ENCODE measurements at regions not wholly inside any gene's neighbourhood (a gene's known extent, or its start where the extent isn't known, plus 50 kb on each side); places are given as distances from the start of the nearest gene placed in this dataset.

- Histone ChIP-seq H3K36me3 (ENCODE audit: insufficient read depth, low read length) (no peaks in the 10 kb centered on the region), H3K4me3 (ENCODE audit: low read depth, low read length) (no peak overlapping the region), H3K4me1 (ENCODE audit: control insufficient read depth, insufficient read depth, low read length, unreplicated experiment) (no peaks in the 10 kb centered on the region), H3K79me2 (ENCODE audit: control insufficient read depth, insufficient read depth, low read length, unreplicated experiment) (no peaks in the 10 kb centered on the region), H2AFZ (ENCODE audit: low read length, unreplicated experiment) (peak overlapping the region; percentile 53), H3K27ac (ENCODE audit: low read depth, low read length) (no peak overlapping the region), H3K27me3 (ENCODE audit: insufficient read depth, low read length) (no peaks in the 10 kb centered on the region)
These were observed 308.5 kb upstream of the TFPI start for GRCh38 chr2:187862715-187863114.

GRCh38 chr2:187865025-187865424, 310.8 kb upstream of the TFPI start:
- no peak overlapping the region for H2AFZ ChIP-seq (ENCODE audit: low read length, unreplicated experiment)
- no peaks in the 10 kb centered on the region for H3K4me1 ChIP-seq (ENCODE audit: control insufficient read depth, insufficient read depth, low read length, unreplicated experiment)

GRCh38 chr2:187867165-187867564, 312.9 kb upstream of the TFPI start:
- H3K36me3 ChIP-seq (ENCODE audit: insufficient read depth, low read length), result no peaks in the 10 kb centered on the region
- no peak overlapping the region for H3K4me3 ChIP-seq (ENCODE audit: low read depth, low read length)
- no peak overlapping the region for H2AFZ ChIP-seq (ENCODE audit: low read length, unreplicated experiment)
- H3K27me3 ChIP-seq (ENCODE audit: insufficient read depth, low read length), result no peaks in the 10 kb centered on the region
- H3K79me2 ChIP-seq (ENCODE audit: control insufficient read depth, insufficient read depth, low read length, unreplicated experiment), result no peaks in the 10 kb centered on the region
- H3K27ac ChIP-seq (ENCODE audit: low read depth, low read length), result no peak overlapping the region
- H3K4me1 ChIP-seq (ENCODE audit: control insufficient read depth, insufficient read depth, low read length, unreplicated experiment), result no peaks in the 10 kb centered on the region

More at GRCh38 chr2:187865025-187865424, 310.8 kb upstream of the TFPI start:
- no peak overlapping the region for H3K4me3 ChIP-seq (ENCODE audit: low read depth, low read length)
- no peak overlapping the region for H3K27ac ChIP-seq (ENCODE audit: low read depth, low read length)
- H3K36me3 ChIP-seq (ENCODE audit: insufficient read depth, low read length), result no peaks in the 10 kb centered on the region
- H3K27me3 ChIP-seq (ENCODE audit: insufficient read depth, low read length), result no peaks in the 10 kb centered on the region
- no peaks in the 10 kb centered on the region for H3K79me2 ChIP-seq (ENCODE audit: control insufficient read depth, insufficient read depth, low read length, unreplicated experiment)

- H3K36me3 ChIP-seq (ENCODE audit: insufficient read depth, low read length), result no peaks in the 10 kb centered on the region
- no peak overlapping the region for H3K27ac ChIP-seq (ENCODE audit: low read depth, low read length)
- no peak overlapping the region for H3K4me3 ChIP-seq (ENCODE audit: low read depth, low read length)
- H3K79me2 ChIP-seq (ENCODE audit: control insufficient read depth, insufficient read depth, low read length, unreplicated experiment), result no peaks in the 10 kb centered on the region
- no peaks in the 10 kb centered on the region for H3K4me1 ChIP-seq (ENCODE audit: control insufficient read depth, insufficient read depth, low read length, unreplicated experiment)
- H3K27me3 ChIP-seq (ENCODE audit: insufficient read depth, low read length), result no peaks in the 10 kb centered on the region
- no peak overlapping the region for H2AFZ ChIP-seq (ENCODE audit: low read length, unreplicated experiment)
These were observed 315.0 kb upstream of the TFPI start for GRCh38 chr2:187869195-187869594.

GRCh38 chr2:187871506-187871905, 317.3 kb upstream of the TFPI start:
- Histone ChIP-seq H3K27ac (ENCODE audit: low read depth, low read length) (no peak overlapping the region), H3K4me3 (ENCODE audit: low read depth, low read length) (no peak overlapping the region), H3K27me3 (ENCODE audit: insufficient read depth, low read length) (no peaks in the 10 kb centered on the region), H3K4me1 (ENCODE audit: control insufficient read depth, insufficient read depth, low read length, unreplicated experiment) (no peaks in the 10 kb centered on the region), H3K36me3 (ENCODE audit: insufficient read depth, low read length) (no peaks in the 10 kb centered on the region), H3K79me2 (ENCODE audit: control insufficient read depth, insufficient read depth, low read length, unreplicated experiment) (no peaks in the 10 kb centered on the region), H2AFZ (ENCODE audit: low read length, unreplicated experiment) (no peak overlapping the region)

- H3K36me3 ChIP-seq (ENCODE audit: insufficient read depth, low read length), result no peaks in the 10 kb centered on the region
- H3K4me1 ChIP-seq (ENCODE audit: control insufficient read depth, insufficient read depth, low read length, unreplicated experiment), result no peaks in the 10 kb centered on the region
- no peaks in the 10 kb centered on the region for H3K27me3 ChIP-seq (ENCODE audit: insufficient read depth, low read length)
- no peaks in the 10 kb centered on the region for H3K79me2 ChIP-seq (ENCODE audit: control insufficient read depth, insufficient read depth, low read length, unreplicated experiment)
- no peak overlapping the region for H2AFZ ChIP-seq (ENCODE audit: low read length, unreplicated experiment)
- H3K4me3 ChIP-seq (ENCODE audit: low read depth, low read length), result no peak overlapping the region
- H3K27ac ChIP-seq (ENCODE audit: low read depth, low read length), result no peak overlapping the region
These were observed 318.9 kb upstream of the TFPI start for GRCh38 chr2:187873132-187873531.

- no peak overlapping the region for H3K27ac ChIP-seq (ENCODE audit: low read depth, low read length)
- H3K27me3 ChIP-seq (ENCODE audit: insufficient read depth, low read length), result no peaks in the 10 kb centered on the region
- H3K79me2 ChIP-seq (ENCODE audit: control insufficient read depth, insufficient read depth, low read length, unreplicated experiment), result no peaks in the 10 kb centered on the region
- H3K4me3 ChIP-seq (ENCODE audit: low read depth, low read length), result no peak overlapping the region
- H3K4me1 ChIP-seq (ENCODE audit: control insufficient read depth, insufficient read depth, low read length, unreplicated experiment), result no peaks in the 10 kb centered on the region
- H2AFZ ChIP-seq (ENCODE audit: low read length, unreplicated experiment), result peak overlapping the region; percentile 35
- H3K36me3 ChIP-seq (ENCODE audit: insufficient read depth, low read length), result no peaks in the 10 kb centered on the region
These were observed 320.6 kb upstream of the TFPI start for GRCh38 chr2:187874786-187875185.

- H3K27me3 ChIP-seq (ENCODE audit: insufficient read depth, low read length), result no peaks in the 10 kb centered on the region
- H3K79me2 ChIP-seq (ENCODE audit: control insufficient read depth, insufficient read depth, low read length, unreplicated experiment), result no peaks in the 10 kb centered on the region
- H3K36me3 ChIP-seq (ENCODE audit: insufficient read depth, low read length), result no peaks in the 10 kb centered on the region
- no peaks in the 10 kb centered on the region for H3K4me1 ChIP-seq (ENCODE audit: control insufficient read depth, insufficient read depth, low read length, unreplicated experiment)
- H2AFZ ChIP-seq (ENCODE audit: low read length, unreplicated experiment), result peak overlapping the region; percentile 35
- no peak overlapping the region for H3K27ac ChIP-seq (ENCODE audit: low read depth, low read length)
- H3K4me3 ChIP-seq (ENCODE audit: low read depth, low read length), result no peak overlapping the region
These were observed 321.3 kb upstream of the TFPI start for GRCh38 chr2:187875261-187876141.

GRCh38 chr2:187876554-187876953, 322.3 kb upstream of the TFPI start:
- Histone ChIP-seq H3K4me1 (ENCODE audit: control insufficient read depth, insufficient read depth, low read length, unreplicated experiment) (no peaks in the 10 kb centered on the region), H3K27me3 (ENCODE audit: insufficient read depth, low read length) (no peaks in the 10 kb centered on the region)

GRCh38 chr2:187877391-187877790, 323.2 kb upstream of the TFPI start:
- H2AFZ ChIP-seq (ENCODE audit: low read length, unreplicated experiment), result no peak overlapping the region
- no peaks in the 10 kb centered on the region for H3K36me3 ChIP-seq (ENCODE audit: insufficient read depth, low read length)
- H3K27ac ChIP-seq (ENCODE audit: low read depth, low read length), result no peak overlapping the region
- H3K4me1 ChIP-seq (ENCODE audit: control insufficient read depth, insufficient read depth, low read length, unreplicated experiment), result no peaks in the 10 kb centered on the region
- no peaks in the 10 kb centered on the region for H3K27me3 ChIP-seq (ENCODE audit: insufficient read depth, low read length)
- H3K79me2 ChIP-seq (ENCODE audit: control insufficient read depth, insufficient read depth, low read length, unreplicated experiment), result no peaks in the 10 kb centered on the region
- no peak overlapping the region for H3K4me3 ChIP-seq (ENCODE audit: low read depth, low read length)

More at GRCh38 chr2:187876554-187876953, 322.3 kb upstream of the TFPI start:
- Histone ChIP-seq H2AFZ (ENCODE audit: low read length, unreplicated experiment) (no peak overlapping the region), H3K36me3 (ENCODE audit: insufficient read depth, low read length) (no peaks in the 10 kb centered on the region), H3K27ac (ENCODE audit: low read depth, low read length) (no peak overlapping the region), H3K4me3 (ENCODE audit: low read depth, low read length) (no peak overlapping the region), H3K79me2 (ENCODE audit: control insufficient read depth, insufficient read depth, low read length, unreplicated experiment) (no peaks in the 10 kb centered on the region)

- Histone ChIP-seq H3K4me1 (ENCODE audit: control insufficient read depth, insufficient read depth, low read length, unreplicated experiment) (no peaks in the 10 kb centered on the region), H3K79me2 (ENCODE audit: control insufficient read depth, insufficient read depth, low read length, unreplicated experiment) (no peaks in the 10 kb centered on the region), H3K27ac (ENCODE audit: low read depth, low read length) (no peak overlapping the region), H2AFZ (ENCODE audit: low read length, unreplicated experiment) (no peak overlapping the region), H3K27me3 (ENCODE audit: insufficient read depth, low read length) (no peaks in the 10 kb centered on the region), H3K36me3 (ENCODE audit: insufficient read depth, low read length) (no peaks in the 10 kb centered on the region), H3K4me3 (ENCODE audit: low read depth, low read length) (no peak overlapping the region)
These were observed 323.9 kb upstream of the TFPI start for GRCh38 chr2:187878112-187878511.

All from ACC112 (cell line).